ENCODE measurements at regions not wholly inside any gene's neighbourhood (a gene's known extent, or its start where the extent isn't known, plus 50 kb on each side); places are given as distances from the start of the nearest gene placed in this dataset.

DNA sequence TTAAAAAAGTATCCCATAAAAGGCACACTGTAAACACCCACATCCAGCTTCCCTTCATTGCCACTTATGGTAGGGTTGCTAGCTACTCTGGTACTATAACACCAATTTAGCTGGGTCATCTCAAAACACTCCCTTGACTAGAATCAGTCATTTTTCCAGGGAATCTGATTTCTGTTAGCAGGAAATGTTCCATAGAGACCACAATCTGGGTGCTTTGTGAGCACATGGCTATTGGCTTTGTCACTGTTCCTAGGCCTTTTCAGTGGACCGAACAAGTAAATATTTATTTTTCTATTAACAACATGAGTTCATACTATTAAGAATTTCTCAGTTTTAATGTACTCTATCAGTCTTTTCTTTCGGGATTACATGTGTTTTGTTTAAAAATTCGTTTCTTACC is 404.7 kb upstream of the GNPDA2 start:
- Histone ChIP-seq H3K9me3 (ENCODE audit: control insufficient read depth in 4 of 4, low read length in 3 of 4) (no peaks in the 10 kb centered on the region), H3K4me3 (ENCODE audit: low read depth in 1 of 3, low read length in 3 of 3) (no peak overlapping the region), H3K4me1 (ENCODE audit: control insufficient read depth in 4 of 4, insufficient read depth in 4 of 4, low read length in 3 of 4) (no peaks in the 10 kb centered on the region), H3K27me3 (ENCODE audit: control insufficient read depth in 4 of 4, insufficient read depth in 4 of 4, low read length in 3 of 4) (no peaks in the 10 kb centered on the region), H3K36me3 (ENCODE audit: control insufficient read depth in 4 of 4, insufficient read depth in 3 of 4, low read depth in 1 of 4, low read length in 3 of 4) (no peaks in the 10 kb centered on the region), H3K27ac (ENCODE audit: low read depth in 1 of 2, low read length in 2 of 2) (no peak overlapping the region), H3K9ac (ENCODE audit: low read depth in 1 of 2, low read length in 2 of 2) (no peak overlapping the region)
- DNase-seq (ENCODE audit: low spot score), result no peak
- WGBS, result 68% methylated on average over 3 of the region's 3 CpGs
- TF ChIP-seq TAF1 (conservative IDR thresholded peaks at IDR 0.05), result no peak
- TF ChIP-seq FOXA2 (IDR thresholded peaks at IDR 0.05), result no peak
- TF ChIP-seq GABPA (IDR thresholded peaks at IDR 0.05 in 1 of 2, conservative IDR thresholded peaks at IDR 0.05 in 1 of 2), result no peak

- 57% methylated on average over 2 of the region's 2 CpGs for WGBS
- Histone ChIP-seq H3K27me3 (ENCODE audit: control insufficient read depth in 4 of 4, insufficient read depth in 4 of 4, low read length in 3 of 4) (no peaks in the 10 kb centered on the region), H3K36me3 (ENCODE audit: control insufficient read depth in 4 of 4, insufficient read depth in 3 of 4, low read depth in 1 of 4, low read length in 3 of 4) (no peaks in the 10 kb centered on the region), H3K27ac (ENCODE audit: low read depth in 1 of 2, low read length in 2 of 2) (no peak overlapping the region), H3K9ac (ENCODE audit: low read depth in 1 of 2, low read length in 2 of 2) (no peak overlapping the region), H3K4me1 (ENCODE audit: control insufficient read depth in 4 of 4, insufficient read depth in 4 of 4, low read length in 3 of 4) (no peaks in the 10 kb centered on the region), H3K4me3 (ENCODE audit: low read depth in 1 of 3, low read length in 3 of 3) (no peak overlapping the region), H3K9me3 (ENCODE audit: control insufficient read depth in 4 of 4, low read length in 3 of 4) (no peaks in the 10 kb centered on the region)
- no peak for TF ChIP-seq EGR1 (IDR thresholded peaks at IDR 0.05; ENCODE audit: low read depth in 2 of 2)
- no peak for TF ChIP-seq NR2F2 (IDR thresholded peaks at IDR 0.05)
- TF ChIP-seq, protein P1, sequence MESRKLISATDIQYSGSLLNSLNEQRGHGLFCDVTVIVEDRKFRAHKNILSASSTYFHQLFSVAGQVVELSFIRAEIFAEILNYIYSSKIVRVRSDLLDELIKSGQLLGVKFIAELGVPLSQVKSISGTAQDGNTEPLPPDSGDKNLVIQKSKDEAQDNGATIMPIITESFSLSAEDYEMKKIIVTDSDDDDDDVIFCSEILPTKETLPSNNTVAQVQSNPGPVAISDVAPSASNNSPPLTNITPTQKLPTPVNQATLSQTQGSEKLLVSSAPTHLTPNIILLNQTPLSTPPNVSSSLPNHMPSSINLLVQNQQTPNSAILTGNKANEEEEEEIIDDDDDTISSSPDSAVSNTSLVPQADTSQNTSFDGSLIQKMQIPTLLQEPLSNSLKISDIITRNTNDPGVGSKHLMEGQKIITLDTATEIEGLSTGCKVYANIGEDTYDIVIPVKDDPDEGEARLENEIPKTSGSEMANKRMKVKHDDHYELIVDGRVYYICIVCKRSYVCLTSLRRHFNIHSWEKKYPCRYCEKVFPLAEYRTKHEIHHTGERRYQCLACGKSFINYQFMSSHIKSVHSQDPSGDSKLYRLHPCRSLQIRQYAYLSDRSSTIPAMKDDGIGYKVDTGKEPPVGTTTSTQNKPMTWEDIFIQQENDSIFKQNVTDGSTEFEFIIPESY (IDR thresholded peaks at IDR 0.05), result no peak
- TF ChIP-seq HNF4G (IDR thresholded peaks at IDR 0.05), result no peak
- no peak for TF ChIP-seq GABPA (IDR thresholded peaks at IDR 0.05 in 1 of 2, conservative IDR thresholded peaks at IDR 0.05 in 1 of 2)
- TF ChIP-seq, protein P2, sequence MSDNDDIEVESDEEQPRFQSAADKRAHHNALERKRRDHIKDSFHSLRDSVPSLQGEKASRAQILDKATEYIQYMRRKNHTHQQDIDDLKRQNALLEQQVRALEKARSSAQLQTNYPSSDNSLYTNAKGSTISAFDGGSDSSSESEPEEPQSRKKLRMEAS (IDR thresholded peaks at IDR 0.05), result no peak
- TF ChIP-seq, protein P3, sequence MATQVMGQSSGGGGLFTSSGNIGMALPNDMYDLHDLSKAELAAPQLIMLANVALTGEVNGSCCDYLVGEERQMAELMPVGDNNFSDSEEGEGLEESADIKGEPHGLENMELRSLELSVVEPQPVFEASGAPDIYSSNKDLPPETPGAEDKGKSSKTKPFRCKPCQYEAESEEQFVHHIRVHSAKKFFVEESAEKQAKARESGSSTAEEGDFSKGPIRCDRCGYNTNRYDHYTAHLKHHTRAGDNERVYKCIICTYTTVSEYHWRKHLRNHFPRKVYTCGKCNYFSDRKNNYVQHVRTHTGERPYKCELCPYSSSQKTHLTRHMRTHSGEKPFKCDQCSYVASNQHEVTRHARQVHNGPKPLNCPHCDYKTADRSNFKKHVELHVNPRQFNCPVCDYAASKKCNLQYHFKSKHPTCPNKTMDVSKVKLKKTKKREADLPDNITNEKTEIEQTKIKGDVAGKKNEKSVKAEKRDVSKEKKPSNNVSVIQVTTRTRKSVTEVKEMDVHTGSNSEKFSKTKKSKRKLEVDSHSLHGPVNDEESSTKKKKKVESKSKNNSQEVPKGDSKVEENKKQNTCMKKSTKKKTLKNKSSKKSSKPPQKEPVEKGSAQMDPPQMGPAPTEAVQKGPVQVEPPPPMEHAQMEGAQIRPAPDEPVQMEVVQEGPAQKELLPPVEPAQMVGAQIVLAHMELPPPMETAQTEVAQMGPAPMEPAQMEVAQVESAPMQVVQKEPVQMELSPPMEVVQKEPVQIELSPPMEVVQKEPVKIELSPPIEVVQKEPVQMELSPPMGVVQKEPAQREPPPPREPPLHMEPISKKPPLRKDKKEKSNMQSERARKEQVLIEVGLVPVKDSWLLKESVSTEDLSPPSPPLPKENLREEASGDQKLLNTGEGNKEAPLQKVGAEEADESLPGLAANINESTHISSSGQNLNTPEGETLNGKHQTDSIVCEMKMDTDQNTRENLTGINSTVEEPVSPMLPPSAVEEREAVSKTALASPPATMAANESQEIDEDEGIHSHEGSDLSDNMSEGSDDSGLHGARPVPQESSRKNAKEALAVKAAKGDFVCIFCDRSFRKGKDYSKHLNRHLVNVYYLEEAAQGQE (IDR thresholded peaks at IDR 0.05), result no peak
- TF ChIP-seq, protein P4, sequence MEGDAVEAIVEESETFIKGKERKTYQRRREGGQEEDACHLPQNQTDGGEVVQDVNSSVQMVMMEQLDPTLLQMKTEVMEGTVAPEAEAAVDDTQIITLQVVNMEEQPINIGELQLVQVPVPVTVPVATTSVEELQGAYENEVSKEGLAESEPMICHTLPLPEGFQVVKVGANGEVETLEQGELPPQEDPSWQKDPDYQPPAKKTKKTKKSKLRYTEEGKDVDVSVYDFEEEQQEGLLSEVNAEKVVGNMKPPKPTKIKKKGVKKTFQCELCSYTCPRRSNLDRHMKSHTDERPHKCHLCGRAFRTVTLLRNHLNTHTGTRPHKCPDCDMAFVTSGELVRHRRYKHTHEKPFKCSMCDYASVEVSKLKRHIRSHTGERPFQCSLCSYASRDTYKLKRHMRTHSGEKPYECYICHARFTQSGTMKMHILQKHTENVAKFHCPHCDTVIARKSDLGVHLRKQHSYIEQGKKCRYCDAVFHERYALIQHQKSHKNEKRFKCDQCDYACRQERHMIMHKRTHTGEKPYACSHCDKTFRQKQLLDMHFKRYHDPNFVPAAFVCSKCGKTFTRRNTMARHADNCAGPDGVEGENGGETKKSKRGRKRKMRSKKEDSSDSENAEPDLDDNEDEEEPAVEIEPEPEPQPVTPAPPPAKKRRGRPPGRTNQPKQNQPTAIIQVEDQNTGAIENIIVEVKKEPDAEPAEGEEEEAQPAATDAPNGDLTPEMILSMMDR (IDR thresholded peaks at IDR 0.05; ENCODE audit: low read depth, low read length, missing input control), result no peak
- no peak for DNase-seq (ENCODE audit: low spot score)
These were observed 396.1 kb upstream of the GNPDA2 start for GRCh38 chr4:45122406-45122805.

Data from liver (tissue), 8 donors.